Epithelial cell of esophagus (primary cell): ENCODE measurements at regions not wholly inside any gene's neighbourhood (a gene's known extent, or its start where the extent isn't known, plus 50 kb on each side); places are given as distances from the start of the nearest gene placed in this dataset.

Experiments used
- DNase-seq: peaks from one replicate; pipeline ENCODE4 v3.0.0; 2010; ENCODE audit warnings: low read depth
- H3K4me3 ChIP-seq: 2 replicates; pipeline ENCODE4 v1.5.1; 2011; ENCODE audit warnings: mild to moderate bottlenecking, low read length, control low read depth
- CTCF ChIP-seq: IDR thresholded peaks from 2 replicates; pipeline ENCODE4 v1.5.1; 2011; ENCODE audit warnings: low read depth, mild to moderate bottlenecking, low read length, control low read depth, inconsistent platforms; ENCODE audit not compliant: insufficient read depth; ENCODE audit errors: missing control alignments

DNA sequence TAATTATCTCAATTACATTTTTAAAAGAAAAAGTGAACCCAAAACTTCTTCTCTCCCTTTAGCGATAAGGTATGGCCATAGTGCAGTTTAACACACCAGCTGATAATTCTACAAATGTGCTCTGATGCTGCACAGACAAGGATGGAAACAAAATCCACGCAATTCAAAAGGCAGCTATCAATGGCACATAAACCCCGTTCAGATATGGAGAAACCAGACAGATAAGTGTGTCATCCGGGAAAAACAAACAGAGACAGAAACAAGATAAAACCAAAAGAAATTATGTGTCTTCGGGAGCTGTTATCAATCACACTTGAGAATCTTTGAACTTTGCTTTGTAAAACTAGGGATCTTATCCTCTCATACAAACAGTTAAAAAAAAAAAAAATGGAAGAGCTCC is 73.6 kb downstream of the SIPA1L2 start:
- no peak for TF ChIP-seq CTCF
- no peak for DNase-seq

GRCh38 chr1:232555494-232556210 is 74.3 kb downstream of the SIPA1L2 start:
- DNase-seq: no peak
- no peak overlapping the region for H3K4me3 ChIP-seq
- TF ChIP-seq CTCF: no peak

More for the DNA sequence above, 73.6 kb downstream of the SIPA1L2 start:
- H3K4me3 ChIP-seq: no peak overlapping the region

DNA sequence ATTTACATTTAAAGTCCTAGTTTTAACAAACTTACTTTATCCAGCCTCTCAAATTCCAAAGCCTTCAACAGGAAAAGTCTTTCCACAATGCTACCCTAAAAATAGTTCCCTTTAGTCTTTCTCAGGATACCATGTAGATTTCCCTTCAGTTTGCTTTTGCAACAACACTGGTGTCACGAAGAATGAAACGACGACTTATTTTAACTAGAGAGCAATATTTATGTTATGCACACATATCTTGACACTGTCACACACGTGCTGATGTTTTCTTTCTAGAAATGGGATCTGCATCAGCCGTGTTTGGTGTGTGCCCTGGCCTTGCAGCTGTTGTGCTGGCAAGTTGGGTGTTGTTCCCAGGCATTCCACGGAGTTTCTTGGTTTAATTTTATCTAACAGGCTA is 75.5 kb downstream of the SIPA1L2 start:
- no peak for DNase-seq
- H3K4me3 ChIP-seq: no peak overlapping the region
- no peak for TF ChIP-seq CTCF

DNA sequence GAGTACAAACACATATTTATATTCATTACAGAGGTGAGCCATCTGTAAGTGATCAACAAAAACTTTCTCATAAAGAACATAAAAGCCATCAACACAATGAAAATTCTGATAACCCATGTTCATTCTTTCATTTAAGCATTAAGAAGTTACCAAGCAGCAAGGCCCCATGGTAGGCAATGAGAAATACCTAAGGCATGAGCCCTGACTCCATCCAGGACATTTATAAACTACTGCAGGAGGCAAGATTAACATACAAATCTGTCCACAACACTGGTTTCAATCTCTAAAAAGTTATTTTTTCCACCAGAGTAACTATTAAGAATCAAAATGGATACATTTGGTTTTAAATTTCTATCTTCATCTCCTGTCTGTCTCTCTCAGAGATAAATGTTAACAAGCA is 76.1 kb downstream of the SIPA1L2 start:
- TF ChIP-seq CTCF: no peak
- no peak for DNase-seq
- H3K4me3 ChIP-seq: no peak overlapping the region

GRCh38 chr1:232553050-232553754 is 76.7 kb downstream of the SIPA1L2 start:
- TF ChIP-seq CTCF: no peak
- no peak for DNase-seq

DNA sequence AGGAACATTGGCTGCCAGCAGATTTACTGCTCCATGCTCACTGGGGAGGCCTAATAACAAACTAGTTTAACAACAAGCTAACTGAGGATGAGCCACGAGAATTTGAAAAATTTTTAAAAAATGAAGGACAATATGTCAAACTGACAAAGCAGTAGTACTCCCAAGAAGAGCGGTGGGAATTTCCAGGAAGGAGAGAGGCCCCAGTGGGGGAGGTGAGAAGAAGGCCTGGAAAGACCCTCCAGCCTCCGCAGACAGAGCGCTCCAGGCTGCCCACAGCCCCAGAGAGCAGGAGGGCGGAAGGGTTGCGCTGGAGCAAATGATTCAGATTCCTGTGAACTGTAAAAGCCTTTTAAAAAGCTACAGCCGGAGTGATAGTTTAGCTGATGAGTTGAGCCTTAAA is 78.5 kb downstream of the SIPA1L2 start:
- no peak for TF ChIP-seq CTCF
- no peak for DNase-seq
- no peak overlapping the region for H3K4me3 ChIP-seq

More at GRCh38 chr1:232553050-232553754, 76.7 kb downstream of the SIPA1L2 start:
- H3K4me3 ChIP-seq: no peak overlapping the region
